NCI-H128 (cell line): ENCODE measurements at regions not wholly inside any gene's neighbourhood (a gene's known extent, or its start where the extent isn't known, plus 50 kb on each side); places are given as distances from the start of the nearest gene placed in this dataset.

Source experiments
- DNase-seq: peaks from one replicate; lab custom pipeline; 2025; ENCODE audit not compliant: unreplicated experiment; lab: John Stamatoyannopoulos, UW

GRCh38 chr9:2991292-2991691 is 147.4 kb upstream of the PUM3 start:
- DNase-seq = no peak

GRCh38 chr9:2987679-2988078 is 143.8 kb upstream of the PUM3 start:
- DNase-seq = no peak

DNA sequence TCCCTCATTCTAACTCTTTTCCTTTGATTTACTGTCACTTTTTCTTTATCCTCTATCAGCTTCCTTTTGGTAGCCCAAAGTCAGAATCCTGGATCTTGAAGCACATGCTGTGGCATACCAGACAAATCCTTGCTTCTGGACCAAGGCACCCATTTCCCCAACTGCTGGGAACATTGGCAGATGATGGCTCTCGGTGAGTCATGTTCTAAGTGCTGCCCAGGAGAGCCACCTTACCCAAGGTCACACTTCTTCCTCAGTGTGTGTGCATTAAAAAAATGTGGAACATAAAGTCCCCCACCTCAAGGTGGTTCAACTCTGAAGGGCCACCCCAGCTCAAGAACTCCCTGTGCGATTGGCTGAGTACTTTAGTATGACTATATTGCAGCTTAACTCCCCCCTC is 141.4 kb upstream of the PUM3 start:
- DNase-seq = no peak

GRCh38 chr9:2984491-2984890 is 140.6 kb upstream of the PUM3 start:
- no peak for DNase-seq

- no peak for DNase-seq
Measured at GRCh38 chr9:2979957-2980610, 136.2 kb upstream of the PUM3 start.

DNA sequence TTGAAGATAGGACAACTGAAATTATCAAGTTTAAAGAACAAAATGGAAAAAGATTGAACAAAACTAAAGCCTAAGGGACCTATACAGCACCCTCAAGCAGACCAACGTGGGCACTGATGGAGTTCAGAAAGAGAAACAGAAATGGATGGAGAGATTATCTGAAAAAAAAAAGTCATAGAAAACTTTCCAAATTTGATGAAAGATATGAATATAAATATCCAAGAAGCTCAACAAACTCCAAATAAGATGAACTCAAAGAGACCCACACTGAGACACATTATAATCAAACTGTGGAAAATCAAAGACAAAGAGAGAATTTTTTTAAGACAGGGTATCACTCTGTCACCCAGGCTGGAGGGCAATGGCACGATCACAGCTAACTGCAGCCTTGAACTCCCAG is 128.6 kb upstream of the PUM3 start:
- DNase-seq = no peak

- no peak for DNase-seq
Measured at GRCh38 chr9:2970864-2971263, 127.0 kb upstream of the PUM3 start.

GRCh38 chr9:2967766-2968165 is 123.9 kb upstream of the PUM3 start:
- no peak for DNase-seq

DNA sequence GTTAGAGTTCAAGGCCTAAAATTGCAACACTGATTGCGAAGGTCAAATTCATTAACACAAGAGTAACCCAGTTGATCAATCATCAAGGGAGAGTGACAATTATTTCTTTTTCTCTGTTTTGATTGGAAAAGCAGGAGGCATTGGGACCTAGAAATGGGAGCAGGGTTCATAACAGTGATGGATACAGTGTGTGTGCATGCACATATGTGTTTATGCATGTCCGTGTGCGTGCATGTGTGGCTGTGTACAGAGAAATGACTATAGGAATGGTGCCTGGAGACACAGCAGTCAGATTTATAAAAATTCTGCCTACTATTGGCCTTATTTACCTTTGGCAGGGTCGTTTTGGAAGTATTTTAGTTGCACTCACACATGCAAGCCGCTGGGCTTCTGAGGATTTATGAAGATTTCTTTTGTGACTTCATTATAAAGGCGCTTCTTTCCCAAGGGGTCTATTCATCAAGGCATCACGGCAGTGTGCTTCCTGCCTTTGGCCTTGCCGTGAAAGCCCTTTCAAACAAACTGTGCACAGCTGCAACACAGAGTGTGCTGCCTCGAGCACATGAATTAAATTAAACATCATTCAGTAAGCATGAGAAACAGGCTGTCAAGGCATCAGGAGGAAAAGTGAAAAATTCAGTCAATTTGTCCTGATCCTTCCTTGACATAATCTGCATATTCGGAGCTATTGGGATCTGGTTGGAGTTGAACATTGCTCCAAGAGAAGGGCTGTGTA is 122.8 kb upstream of the PUM3 start:
- no peak for DNase-seq

DNA sequence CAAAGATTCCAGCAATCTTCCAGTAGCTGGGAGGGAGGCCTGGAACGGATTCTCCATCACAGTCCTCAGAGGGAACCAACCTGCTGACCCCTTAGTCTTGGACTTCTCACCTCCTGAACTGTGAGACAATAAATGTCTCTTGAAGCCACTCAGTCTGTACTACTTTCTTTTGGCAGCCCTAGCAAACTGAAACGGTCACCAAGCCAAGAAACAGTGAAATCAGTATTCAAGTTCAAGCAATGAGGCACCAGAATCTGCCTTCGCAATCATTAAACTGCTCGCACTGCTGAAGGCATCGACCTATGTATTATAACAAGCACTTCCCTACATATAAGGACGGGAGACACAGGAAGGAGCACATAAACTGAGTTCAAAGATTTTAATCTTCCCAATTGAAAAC is 120.6 kb upstream of the PUM3 start:
- DNase-seq = no peak

DNA sequence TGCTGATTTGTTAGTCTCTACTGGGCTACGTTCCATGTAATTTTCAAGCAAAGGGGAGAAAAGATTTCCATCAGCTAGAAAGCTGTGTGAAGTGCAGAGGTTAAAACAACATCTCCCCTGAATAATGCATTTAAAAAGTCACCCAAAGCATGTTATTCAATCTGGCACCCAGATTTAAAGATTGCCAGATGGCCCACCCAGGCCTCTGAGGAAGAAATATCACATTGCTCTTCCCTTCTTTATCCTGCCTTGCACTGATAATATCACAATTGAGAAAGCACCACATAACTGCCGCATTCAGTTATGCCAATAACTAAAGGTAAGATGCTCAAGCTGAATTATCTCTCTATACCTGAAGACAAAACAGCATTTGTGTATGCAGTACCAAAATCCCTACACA is 119.4 kb upstream of the PUM3 start:
- DNase-seq = no peak

DNA sequence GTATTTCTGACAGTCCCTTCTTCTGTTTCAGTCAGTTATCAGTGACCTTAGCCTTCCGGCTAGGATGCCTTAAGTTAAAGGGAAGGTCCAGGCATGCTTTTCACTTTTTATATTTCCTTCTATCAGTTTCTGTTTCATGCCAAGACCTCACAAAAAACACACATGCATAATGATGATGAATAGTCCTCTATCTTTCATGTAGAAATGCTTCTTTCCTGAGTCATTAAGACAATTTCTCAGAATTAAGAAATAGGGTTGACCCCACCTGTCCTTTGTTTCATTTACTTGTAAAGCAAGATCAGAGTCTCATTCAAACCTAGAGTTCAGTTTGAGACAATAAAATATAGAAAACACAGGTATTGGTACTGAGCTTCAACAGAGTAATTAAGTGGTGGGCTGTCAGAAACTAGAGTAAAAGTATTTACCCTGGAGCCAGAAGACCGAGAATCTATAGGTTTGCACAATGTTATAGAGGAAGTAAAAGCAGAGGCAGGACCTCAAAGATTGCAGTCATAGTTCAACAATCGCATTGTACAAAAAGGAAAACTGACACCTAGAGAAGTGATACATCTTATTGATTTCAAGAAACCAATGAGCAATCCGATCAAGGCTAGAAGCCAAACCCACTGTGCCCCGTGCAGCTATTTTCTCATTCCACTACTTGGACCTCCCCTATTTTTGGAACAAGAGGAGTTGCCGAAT is 118.7 kb upstream of the PUM3 start:
- no peak for DNase-seq

- no peak for DNase-seq
Measured at GRCh38 chr9:2958219-2958618, 114.3 kb upstream of the PUM3 start.

DNA sequence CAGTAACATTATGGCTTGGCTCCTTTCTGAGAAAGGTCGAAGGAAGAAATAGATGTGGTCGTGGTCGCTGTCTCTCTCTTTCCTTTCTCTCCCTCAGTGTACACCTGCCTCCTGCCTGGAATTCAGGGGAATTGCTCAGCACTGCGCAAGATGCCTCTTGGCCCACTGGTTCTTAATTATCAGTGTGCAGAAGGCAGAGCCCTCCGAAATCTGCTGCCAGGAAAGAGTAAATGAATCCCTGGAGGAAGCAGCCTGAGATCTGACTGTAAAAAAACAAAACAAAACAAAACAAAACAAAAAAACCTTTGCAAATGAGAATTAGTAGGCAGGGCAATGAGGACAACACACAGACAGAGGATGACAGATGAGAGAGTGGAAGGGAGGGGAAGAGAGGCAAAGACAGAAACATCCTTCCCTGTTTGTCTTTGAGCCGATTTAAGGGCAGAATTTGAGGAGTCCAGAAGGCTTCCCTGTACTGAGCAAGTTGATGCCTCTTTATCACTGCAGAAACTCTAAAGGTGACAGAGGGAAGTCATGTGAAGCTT is 113.8 kb upstream of the PUM3 start:
- DNase-seq = no peak

GRCh38 chr9:2955575-2955974 is 111.7 kb upstream of the PUM3 start:
- DNase-seq = no peak

DNA sequence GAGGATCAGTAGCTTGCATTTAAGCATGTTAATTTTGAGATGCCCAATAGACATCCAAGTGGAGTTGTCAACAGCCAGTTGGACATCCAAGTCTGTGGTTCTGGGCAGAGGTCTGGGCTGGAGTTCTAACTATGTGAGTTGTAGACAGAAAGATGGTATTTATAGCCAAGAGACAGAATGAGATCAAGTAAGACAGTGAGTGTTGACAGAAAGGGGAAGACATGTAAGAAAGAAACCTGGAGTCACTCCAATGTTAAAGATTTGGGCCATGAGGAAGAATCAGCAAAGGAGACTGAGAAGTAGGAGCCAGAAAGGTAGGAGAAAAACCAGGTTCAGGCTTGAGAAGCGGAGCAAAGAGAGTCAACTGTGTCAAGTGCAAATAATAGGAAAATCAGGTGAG is 95.5 kb upstream of the PUM3 start:
- no peak for DNase-seq

DNA sequence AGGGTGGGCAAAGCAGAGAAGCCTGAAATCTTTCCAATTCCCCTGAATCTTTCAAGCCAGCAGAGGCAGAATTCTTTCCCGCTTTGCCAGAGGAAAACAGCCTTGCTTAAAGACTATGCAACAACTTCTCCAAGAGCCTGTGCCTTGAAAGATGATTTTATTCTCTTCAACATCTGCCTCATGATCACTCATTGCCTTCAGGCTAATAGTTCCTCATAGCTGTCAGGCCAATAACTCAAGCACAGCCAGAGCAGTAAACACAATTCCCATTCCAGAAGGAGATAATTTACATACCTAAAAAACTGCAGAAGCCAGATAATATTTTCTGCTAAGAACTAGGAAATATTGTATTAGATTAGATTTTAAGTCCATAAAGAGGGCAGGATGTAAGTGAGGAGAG is 92.3 kb upstream of the PUM3 start:
- DNase-seq = no peak

- no peak for DNase-seq
Measured at GRCh38 chr9:2934883-2935282, 91.0 kb upstream of the PUM3 start.

GRCh38 chr9:2934241-2934650 is 90.4 kb upstream of the PUM3 start:
- DNase-seq = no peak

DNA sequence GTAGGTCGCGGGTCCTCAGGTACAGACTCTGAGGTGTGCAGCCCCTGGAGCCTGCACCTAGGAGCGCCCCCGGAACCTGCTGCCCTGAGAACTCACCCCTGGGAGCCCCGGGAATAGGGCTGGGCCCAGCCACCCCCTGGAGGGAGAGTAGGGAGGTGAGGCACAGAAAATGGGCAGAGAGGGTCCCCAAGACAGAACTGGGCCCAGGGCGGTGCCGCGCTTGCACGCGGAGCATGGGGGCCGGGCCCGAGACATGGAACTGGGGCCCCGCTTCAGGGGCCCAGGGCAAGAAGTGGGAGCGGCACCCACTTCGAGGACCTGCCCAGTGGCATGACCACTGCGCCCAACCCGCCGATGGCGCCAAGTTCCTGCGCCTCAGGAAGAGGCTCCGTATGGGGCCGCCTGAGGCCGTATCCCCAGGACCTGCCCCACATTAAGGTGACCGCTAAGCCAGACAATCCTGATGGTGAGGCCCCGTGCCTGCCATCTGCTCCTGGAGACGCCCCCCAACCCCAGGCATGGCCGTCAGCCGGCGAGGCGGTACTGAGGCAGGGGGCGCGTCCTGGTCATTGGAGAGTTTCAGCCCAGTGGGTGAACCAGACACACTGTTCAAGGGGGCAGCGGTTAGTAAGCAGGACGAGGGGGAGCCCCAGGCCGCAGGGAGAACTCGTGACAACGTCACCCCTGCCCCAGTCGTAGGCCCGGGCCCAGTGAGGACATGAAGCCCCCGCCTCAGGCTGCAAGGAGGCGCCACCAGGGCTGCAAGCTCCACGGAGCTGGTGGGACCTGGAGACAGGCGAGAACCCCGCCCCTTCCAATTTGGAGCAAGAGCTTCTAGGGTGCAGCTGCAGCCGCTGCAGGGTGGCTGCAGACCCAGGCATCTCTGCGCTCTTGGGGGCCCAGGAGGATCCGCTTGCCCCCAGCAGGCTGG is 89.5 kb upstream of the PUM3 start:
- DNase-seq = no peak

GRCh38 chr9:2928411-2928810 is 84.5 kb upstream of the PUM3 start:
- no peak for DNase-seq
